Esophagus squamous epithelium (tissue), 5 donors: ENCODE measurements at regions not wholly inside any gene's neighbourhood (a gene's known extent, or its start where the extent isn't known, plus 50 kb on each side); places are given as distances from the start of the nearest gene placed in this dataset.

Experiments used
- DNase-seq: peaks from one replicate; lab custom pipeline; 2025; lab: John Stamatoyannopoulos, UW
- H3K27ac ChIP-seq, 4 donors: fragments of 200-600 bp; sonication (generic); one replicate each; pipeline ENCODE4 v1.5.1; 2016 to 2019; ENCODE audit warnings: mild to moderate bottlenecking in 1 of 4
- H3K27me3 ChIP-seq, 4 donors: fragments of 200-600 bp; sonication (generic); 1 replicate in 3 of 4; 2 replicates in 1 of 4; pipeline versions ENCODE4 v1.5.1 to v1.6.0; 2017 to 2021; ENCODE audit warnings: antibody characterized with exemption in 1 of 4
- H3K36me3 ChIP-seq, 3 donors: fragments of 200-600 bp; sonication (generic); one replicate each; pipeline ENCODE4 v1.5.1; 2016 to 2019
- H3K4me1 ChIP-seq, 3 donors: fragments of 200-600 bp; sonication (generic); one replicate each; pipeline ENCODE4 v1.5.1; 2017 to 2019
- H3K4me3 ChIP-seq, 4 donors: fragments of 200-600 bp; sonication (generic); 1 replicate in 3 of 4; 2 replicates in 1 of 4; pipeline ENCODE4 v1.5.1; 2016 to 2019; ENCODE audit warnings: mild to moderate bottlenecking in 2 of 4, moderate library complexity in 1 of 4
- H3K9me3 ChIP-seq, 3 donors: fragments of 200-600 bp; sonication (generic); one replicate each; pipeline ENCODE4 v1.5.1; 2016 to 2019
- CTCF ChIP-seq, 6 experiments: fragments of 450-650 bp in 4 of 6; fragments of 200-600 bp in 2 of 6; sonication (generic) in 2 of 6; IDR thresholded peaks; one replicate each; pipeline ENCODE4 v1.5.1; 2016 to 2019; ENCODE audit warnings: antibody characterized with exemption in 6 of 6, mild to moderate bottlenecking in 4 of 6, moderate library complexity in 4 of 6
- POLR2A ChIP-seq, 4 donors: fragments of 450-650 bp; IDR thresholded peaks; one replicate each; pipeline ENCODE4 v1.6.1; 2017; ENCODE audit warnings: antibody characterized with exemption in 4 of 4, mild to moderate bottlenecking in 4 of 4, moderate library complexity in 3 of 4
- WGBS, 2 donors: methylation state at CpG; one replicate each; pipeline ENCODE4 v1.1.5; 2018; 5-methylcytosine and 5-hydroxymethylcytosine counted together
- intact Hi-C: fragments of 100-400 bp; cut with DNase I; formaldehyde crosslinking; loops from one replicate; pipeline ENCODE4 v1.15.0; 2022
- donor health status: DM: yes; HTN: yes; CAD: no.

- intact Hi-C loops = no loop called here
- no peak for TF ChIP-seq CTCF (IDR thresholded peaks at IDR 0.05)
- no peak for TF ChIP-seq POLR2A (IDR thresholded peaks at IDR 0.05)
- Histone ChIP-seq H3K36me3 (no peaks in the 10 kb centered on the region), H3K4me1 (no peaks in the 10 kb centered on the region), H3K27ac (no peak overlapping the region), H3K9me3 (no peaks in the 10 kb centered on the region), H3K4me3 (no peak overlapping the region), H3K27me3 (no peaks in the 10 kb centered on the region)
- DNase-seq = no peak
- 70 to 72% methylated on average over 3 of the region's 3 CpGs for WGBS, 2 donors
Measured at GRCh38 chr6:21381331-21381963, 212.1 kb upstream of the SOX4 start.

GRCh38 chr6:21382821-21383449 is 210.6 kb upstream of the SOX4 start:
- H3K27ac ChIP-seq = no peak overlapping the region
- WGBS, 2 donors = 90 to 92% methylated on average over 12 of the region's 12 CpGs
- no peak for DNase-seq
- intact Hi-C loops = no loop called here
- H3K9me3 ChIP-seq = no peaks in the 10 kb centered on the region
- TF ChIP-seq CTCF (IDR thresholded peaks at IDR 0.05) = no peak
- no peak for TF ChIP-seq POLR2A (IDR thresholded peaks at IDR 0.05)
- no peaks in the 10 kb centered on the region for H3K36me3 ChIP-seq
- H3K4me1 ChIP-seq = peaks cover 0 to 6% (median 0%) of the 10 kb centered on the region in 3 donors
- no peak overlapping the region for H3K4me3 ChIP-seq
- no peaks in the 10 kb centered on the region for H3K27me3 ChIP-seq

GRCh38 chr6:21383450-21384085 is 210.0 kb upstream of the SOX4 start:
- Histone ChIP-seq H3K4me1 (peaks cover 0 to 6% (median 0%) of the 10 kb centered on the region in 3 donors), H3K27ac (no peak overlapping the region), H3K27me3 (no peaks in the 10 kb centered on the region), H3K36me3 (no peaks in the 10 kb centered on the region), H3K9me3 (no peaks in the 10 kb centered on the region), H3K4me3 (no peak overlapping the region)
- 87 to 92% methylated on average over 12 to 15 of the region's 17 CpGs for WGBS, 2 donors
- TF ChIP-seq POLR2A (IDR thresholded peaks at IDR 0.05) = no peak
- TF ChIP-seq CTCF (IDR thresholded peaks at IDR 0.05) = no peak
- intact Hi-C loops = no loop called here
- DNase-seq = no peak

GRCh38 chr6:21384216-21384615 is 209.3 kb upstream of the SOX4 start:
- Histone ChIP-seq H3K27ac (no peak overlapping the region), H3K27me3 (no peaks in the 10 kb centered on the region), H3K36me3 (no peaks in the 10 kb centered on the region), H3K9me3 (no peaks in the 10 kb centered on the region), H3K4me1 (peaks cover 0 to 6% (median 0%) of the 10 kb centered on the region in 3 donors), H3K4me3 (no peak overlapping the region)
- intact Hi-C loops = no loop called here
- 63 to 80% methylated on average over 8 of the region's 8 CpGs for WGBS, 2 donors
- TF ChIP-seq POLR2A (IDR thresholded peaks at IDR 0.05) (no peak), CTCF (IDR thresholded peaks at IDR 0.05) (no peak)
- DNase-seq = no peak

GRCh38 chr6:21386744-21387143 is 206.8 kb upstream of the SOX4 start:
- no peaks in the 10 kb centered on the region for H3K9me3 ChIP-seq

More at GRCh38 chr6:21386744-21387143, 206.8 kb upstream of the SOX4 start:
- Histone ChIP-seq H3K36me3 (no peaks in the 10 kb centered on the region), H3K27ac (no peak overlapping the region), H3K4me1 (peaks cover 0 to 6% (median 0%) of the 10 kb centered on the region in 3 donors), H3K27me3 (no peaks in the 10 kb centered on the region), H3K4me3 (no peak overlapping the region)
- DNase-seq = no peak
- intact Hi-C loops = no loop called here
- 75 to 76% methylated on average over 2 of the region's 2 CpGs for WGBS, 2 donors
- no peak for TF ChIP-seq POLR2A (IDR thresholded peaks at IDR 0.05)
- no peak for TF ChIP-seq CTCF (IDR thresholded peaks at IDR 0.05)
